ENCODE measurements at regions not wholly inside any gene's neighbourhood (a gene's known extent, or its start where the extent isn't known, plus 50 kb on each side); places are given as distances from the start of the nearest gene placed in this dataset.
"Not testable (repeated sequence)": the region's sequence is repeated elsewhere in the genome, so short reads cannot be mapped to it uniquely, and the experiment has no call there.

GRCh38 chr6:14412026-14412425 lies 294.5 kb downstream of the CD83 start:
- Histone ChIP-seq H3K9me3 (no peaks in the 10 kb centered on the region), H3K4me3 (no peak overlapping the region), H3K4me1 (no peaks in the 10 kb centered on the region), H3K27me3 (no peaks in the 10 kb centered on the region), H3K27ac (no peak overlapping the region), H3K36me3 (ENCODE audit: low read depth, missing control alignments) (no peaks in the 10 kb centered on the region)
- intact Hi-C loops (cut with DNase I; ENCODE audit: low total_unique reads): no loop called here
- no peak for TF ChIP-seq POLR2A (IDR thresholded peaks at IDR 0.05)
- 81 to 91% methylated on average over 2 of the region's 2 CpGs for WGBS, 2 donors
- no peak for DNase-seq

- H3K4me3 ChIP-seq: no peak overlapping the region
- no peaks in the 10 kb centered on the region for H3K4me1 ChIP-seq
- H3K9me3 ChIP-seq: no peaks in the 10 kb centered on the region
- TF ChIP-seq POLR2A (IDR thresholded peaks at IDR 0.05): no peak
- TF ChIP-seq CTCF (IDR thresholded peaks at IDR 0.05): no peak
- intact Hi-C loops (cut with DNase I; ENCODE audit: low total_unique reads): no loop called here
- no peak for DNase-seq
- H3K27ac ChIP-seq: no peak overlapping the region
- H3K27me3 ChIP-seq: no peaks in the 10 kb centered on the region
- 93 to 95% methylated on average over 3 of the region's 3 CpGs for WGBS, 2 donors
- no peaks in the 10 kb centered on the region for H3K36me3 ChIP-seq (ENCODE audit: low read depth, missing control alignments)
Observed at GRCh38 chr6:14415452-14415851, 297.9 kb downstream of the CD83 start.

- H3K9me3 ChIP-seq: no peaks in the 10 kb centered on the region
- H3K27me3 ChIP-seq: no peaks in the 10 kb centered on the region
- intact Hi-C loops (cut with DNase I; ENCODE audit: low total_unique reads): no loop called here
- 91 to 96% methylated on average over 2 of the region's 2 CpGs for WGBS, 2 donors
- no peaks in the 10 kb centered on the region for H3K36me3 ChIP-seq (ENCODE audit: low read depth, missing control alignments)
- TF ChIP-seq POLR2A (IDR thresholded peaks at IDR 0.05): no peak
- no peak for TF ChIP-seq CTCF (IDR thresholded peaks at IDR 0.05)
- no peaks in the 10 kb centered on the region for H3K4me1 ChIP-seq
- H3K4me3 ChIP-seq: no peak overlapping the region
- DNase-seq: no peak
- no peak overlapping the region for H3K27ac ChIP-seq
Observed at GRCh38 chr6:14417377-14417776, 299.8 kb downstream of the CD83 start.

GRCh38 chr6:14419224-14419623 lies 301.7 kb downstream of the CD83 start:
- H3K27me3 ChIP-seq; H3K36me3 ChIP-seq (ENCODE audit: low read depth, missing control alignments); H3K4me1 ChIP-seq; H3K27ac ChIP-seq; intact Hi-C loops (cut with DNase I; ENCODE audit: low total_unique reads); DNase-seq; H3K9me3 ChIP-seq; H3K4me3 ChIP-seq: not testable (repeated sequence)
- WGBS, 2 donors: 85 to 94% methylated on average over 7 of the region's 7 CpGs

GRCh38 chr6:14422061-14422460 lies 304.5 kb downstream of the CD83 start:
- no peak overlapping the region for H3K4me3 ChIP-seq
- no peak overlapping the region for H3K27ac ChIP-seq
- 88 to 94% methylated on average over 6 of the region's 6 CpGs for WGBS, 2 donors
- H3K4me1 ChIP-seq: no peaks in the 10 kb centered on the region
- no peak for TF ChIP-seq CTCF (IDR thresholded peaks at IDR 0.05)
- no peak for TF ChIP-seq POLR2A (IDR thresholded peaks at IDR 0.05)
- intact Hi-C loops (cut with DNase I; ENCODE audit: low total_unique reads): no loop called here
- no peaks in the 10 kb centered on the region for H3K27me3 ChIP-seq
- no peaks in the 10 kb centered on the region for H3K9me3 ChIP-seq
- no peaks in the 10 kb centered on the region for H3K36me3 ChIP-seq (ENCODE audit: low read depth, missing control alignments)
- DNase-seq: no peak

GRCh38 chr6:14422917-14423316 lies 305.3 kb downstream of the CD83 start:
- H3K4me1 ChIP-seq: no peaks in the 10 kb centered on the region
- no peak for TF ChIP-seq POLR2A (IDR thresholded peaks at IDR 0.05)
- TF ChIP-seq CTCF (IDR thresholded peaks at IDR 0.05): no peak
- 64 to 77% methylated on average over 2 of the region's 2 CpGs for WGBS, 2 donors

More at GRCh38 chr6:14422917-14423316, 305.3 kb downstream of the CD83 start:
- intact Hi-C loops (cut with DNase I; ENCODE audit: low total_unique reads): no loop called here
- Histone ChIP-seq H3K4me3 (no peak overlapping the region), H3K36me3 (ENCODE audit: low read depth, missing control alignments) (no peaks in the 10 kb centered on the region), H3K27ac (no peak overlapping the region), H3K9me3 (no peaks in the 10 kb centered on the region), H3K27me3 (no peaks in the 10 kb centered on the region)
- no peak for DNase-seq
